RCC 7860 (cell line): ENCODE measurements at regions not wholly inside any gene's neighbourhood (a gene's known extent, or its start where the extent isn't known, plus 50 kb on each side); places are given as distances from the start of the nearest gene placed in this dataset.

Source experiments
- DNase-seq: peaks from one replicate; pipeline ENCODE4 v3.0.0-alpha.2; 2015; ENCODE audit warnings: low spot score
- FAIRE-seq: peaks from 2 replicates; lab custom pipeline; 2012; peaks lifted over from hg19 to GRCh38; lab: Jason Lieb, UNC

GRCh38 chr21:28439251-28439650, 553.4 kb downstream of the LTN1 start:
- DNase-seq (no peak), FAIRE-seq (no peak)

DNA sequence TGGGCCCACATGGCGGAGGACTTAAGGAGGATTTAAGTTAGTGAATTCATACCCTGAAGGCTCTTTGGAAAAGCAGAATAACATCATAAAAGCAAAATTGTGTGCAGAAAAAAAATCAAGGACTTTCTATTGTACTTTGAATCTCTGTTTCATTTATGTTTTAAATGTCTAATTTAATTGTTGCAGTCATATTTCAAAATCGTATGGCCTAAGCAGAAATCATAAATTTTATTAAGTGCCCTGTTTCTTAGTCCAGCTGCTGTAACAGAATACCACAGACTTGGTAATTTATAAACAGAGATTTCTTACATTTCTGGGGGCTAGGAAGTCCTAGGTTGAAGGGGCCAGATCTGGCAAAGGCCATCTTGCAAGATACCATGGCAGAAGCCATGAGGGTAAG, 555.6 kb downstream of the LTN1 start:
- FAIRE-seq (no peak), DNase-seq (no peak)

GRCh38 chr21:28436286-28436932, 556.3 kb downstream of the LTN1 start:
- DNase-seq (peak; percentile 46), FAIRE-seq (peak; percentile 43)

- no peak for FAIRE-seq
Measured at GRCh38 chr21:28431527-28432200, 561.0 kb downstream of the LTN1 start.

GRCh38 chr21:28431022-28431421, 561.7 kb downstream of the LTN1 start:
- no peak for FAIRE-seq
- DNase-seq, result no peak

More at GRCh38 chr21:28431527-28432200, 561.0 kb downstream of the LTN1 start:
- DNase-seq, result no peak

GRCh38 chr21:28429161-28429560, 563.5 kb downstream of the LTN1 start:
- DNase-seq (no peak), FAIRE-seq (no peak)

- DNase-seq, result no peak
- FAIRE-seq, result no peak
Measured at GRCh38 chr21:28427394-28428022, 565.2 kb downstream of the LTN1 start.

- FAIRE-seq, result no peak
- no peak for DNase-seq
Measured at GRCh38 chr21:28426545-28426944, 566.1 kb downstream of the LTN1 start.

- FAIRE-seq (no peak), DNase-seq (no peak)
Measured at GRCh38 chr21:28423521-28424190, 569.0 kb downstream of the LTN1 start.

GRCh38 chr21:28421716-28422524, 570.8 kb downstream of the LTN1 start:
- DNase-seq, result no peak
- no peak for FAIRE-seq

GRCh38 chr21:28419811-28420210, 572.9 kb downstream of the LTN1 start:
- no peak for DNase-seq
- FAIRE-seq, result no peak

DNA sequence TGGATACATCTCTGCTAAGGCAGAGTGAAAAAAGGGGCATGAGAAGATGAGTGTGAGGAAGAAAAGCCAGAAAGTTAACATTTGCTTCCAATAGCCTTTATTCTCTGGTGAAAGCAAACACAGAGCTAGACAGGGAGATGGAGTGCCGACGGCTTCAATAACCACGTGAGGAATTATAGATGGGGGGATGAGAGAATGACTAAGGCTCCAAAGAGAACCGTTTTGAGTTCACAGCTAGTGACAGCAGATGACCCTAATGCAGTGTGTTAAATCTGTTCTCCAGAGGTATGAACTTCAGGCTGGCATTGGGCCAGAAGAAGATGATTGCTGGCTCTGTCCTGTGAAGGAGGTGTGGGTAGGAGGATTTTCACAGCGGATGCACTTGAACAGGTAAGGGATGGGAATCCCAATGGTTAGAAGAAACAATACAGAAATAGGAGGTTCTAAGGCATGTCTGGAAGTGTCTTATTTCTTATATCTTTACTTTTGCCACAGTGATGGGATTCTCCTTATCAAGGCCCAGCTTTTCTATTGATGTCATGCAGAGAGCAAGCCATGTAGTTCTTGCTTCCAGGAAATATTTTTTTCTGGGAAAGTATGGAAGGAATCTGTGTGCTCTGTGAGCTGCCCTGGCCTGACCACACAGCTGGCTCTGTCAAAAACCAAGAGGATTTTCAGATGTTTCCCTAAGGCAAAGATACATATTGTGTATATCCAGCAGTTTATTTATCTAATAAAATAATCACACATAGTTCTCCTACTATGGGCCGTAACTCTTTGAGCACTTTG, 573.8 kb downstream of the LTN1 start:
- no peak for DNase-seq
- no peak for FAIRE-seq

GRCh38 chr21:28410256-28410655, 582.4 kb downstream of the LTN1 start:
- DNase-seq, result no peak
- no peak for FAIRE-seq

GRCh38 chr21:28402616-28402989, 590.1 kb downstream of the LTN1 start:
- no peak for FAIRE-seq
- no peak for DNase-seq

GRCh38 chr21:28397040-28397439, 595.6 kb downstream of the LTN1 start:
- no peak for DNase-seq
- no peak for FAIRE-seq

DNA sequence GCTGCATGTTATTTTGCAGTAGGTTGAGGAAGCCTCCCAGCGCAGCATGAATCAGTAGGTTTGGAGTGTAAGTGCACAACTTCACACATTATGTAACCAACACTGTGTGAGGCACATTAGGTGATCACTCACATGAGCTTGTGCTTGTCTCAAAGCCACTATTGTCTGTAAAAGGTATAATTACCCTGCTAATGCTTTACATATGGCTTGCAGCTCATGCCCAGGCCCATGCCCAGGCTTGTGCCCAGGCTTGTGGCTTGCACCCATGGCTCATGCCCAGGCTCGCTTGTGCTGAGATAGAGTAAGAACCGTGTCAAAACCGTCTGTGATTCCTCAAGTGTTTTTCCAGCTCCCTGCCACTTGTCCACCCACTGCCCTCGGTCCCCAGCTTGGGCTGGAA, 596.3 kb downstream of the LTN1 start:
- FAIRE-seq (no peak), DNase-seq (no peak)

- FAIRE-seq, result no peak
- no peak for DNase-seq
Measured at GRCh38 chr21:28393279-28393678, 599.4 kb downstream of the LTN1 start.

DNA sequence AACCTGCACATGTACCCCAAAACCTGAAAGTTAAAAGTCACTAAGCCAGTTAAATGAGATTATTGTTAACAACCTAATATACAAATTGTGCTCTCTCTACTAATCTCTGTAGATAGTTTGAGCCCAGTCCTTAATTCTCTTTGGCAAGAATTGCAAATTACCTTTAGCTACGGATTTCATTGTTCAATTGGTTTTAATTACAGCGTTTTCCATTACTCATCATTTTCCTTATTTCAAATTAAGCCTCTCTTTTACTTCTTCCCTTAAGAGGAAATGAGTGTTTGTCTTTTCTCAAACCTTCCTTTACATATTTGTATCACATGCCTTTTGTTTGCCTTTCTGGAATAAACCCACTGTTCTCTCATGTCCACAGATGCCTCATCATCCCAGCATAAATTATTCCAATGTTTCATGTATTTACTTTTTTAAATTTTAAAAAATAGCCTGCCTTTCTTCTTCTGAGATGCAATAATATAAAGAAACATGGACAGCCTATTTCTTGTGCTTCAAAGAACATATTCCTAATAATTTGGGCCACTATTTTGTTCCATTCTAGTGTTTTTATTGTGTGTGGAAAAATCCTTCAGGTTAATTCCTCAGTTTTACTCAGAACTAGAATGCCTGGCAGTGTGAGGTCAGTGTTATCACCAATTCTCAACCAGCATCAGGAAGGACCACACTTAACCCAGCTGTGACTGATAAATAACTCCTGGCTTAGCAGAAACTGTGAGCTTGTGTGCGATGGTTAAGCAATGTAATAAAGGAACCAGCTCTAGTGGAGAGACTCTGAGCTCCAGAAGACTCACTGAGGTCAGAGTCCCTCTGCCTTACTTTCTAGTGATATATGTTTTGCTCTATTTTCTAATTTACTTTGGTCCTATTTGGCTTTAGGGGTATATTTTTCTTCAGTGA, 600.5 kb downstream of the LTN1 start:
- FAIRE-seq (no peak), DNase-seq (no peak)

DNA sequence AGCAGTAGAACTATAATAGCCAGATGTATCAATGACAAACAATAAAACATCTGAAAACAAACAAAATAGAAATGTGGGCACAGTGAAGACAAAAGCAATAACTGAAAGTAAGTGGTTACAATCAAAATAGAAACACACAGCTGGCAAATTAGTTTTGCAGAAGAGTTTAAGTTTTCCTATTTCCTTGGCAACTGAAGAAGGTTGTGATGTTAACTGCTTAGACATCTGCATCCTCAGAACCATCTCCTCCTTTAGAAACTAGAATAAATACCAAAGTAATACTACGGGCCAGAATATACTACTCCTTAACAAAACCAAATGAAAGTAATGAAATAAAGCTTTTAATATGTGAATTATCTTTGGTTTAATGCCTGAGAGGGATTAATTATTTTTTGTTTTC, 605.5 kb downstream of the LTN1 start:
- DNase-seq (no peak), FAIRE-seq (no peak)
